Upper lobe of left lung (tissue), 4 donors: ENCODE measurements at regions not wholly inside any gene's neighbourhood (a gene's known extent, or its start where the extent isn't known, plus 50 kb on each side); places are given as distances from the start of the nearest gene placed in this dataset.

Source experiments
- CTCF ChIP-seq, 6 experiments: fragments of 450-650 bp in 4 of 6; fragments of 200-600 bp in 2 of 6; sonication (generic) in 2 of 6; IDR thresholded peaks; one replicate each; pipeline ENCODE4 v1.5.1; 2016 to 2019; ENCODE audit warnings: antibody characterized with exemption in 6 of 6
- EP300 ChIP-seq, 4 donors: sonication (generic); formaldehyde crosslinking; IDR thresholded peaks; one replicate each; pipeline ENCODE4 v1.5.1; 2017; ENCODE audit warnings: antibody characterized with exemption in 4 of 4, control low read depth in 2 of 4
- POLR2A ChIP-seq, 4 donors: fragments of 450-650 bp; IDR thresholded peaks; one replicate each; pipeline ENCODE4 v1.5.1; 2016 to 2017; ENCODE audit warnings: antibody characterized with exemption in 4 of 4, mild to moderate bottlenecking in 2 of 4
- POLR2AphosphoS5 ChIP-seq, 2 donors: sonication (generic); formaldehyde crosslinking; IDR thresholded peaks; one replicate each; pipeline ENCODE4 v1.5.1; 2017; ENCODE audit warnings: antibody characterized with exemption in 2 of 2

GRCh38 chr6:158877716-158878115 is 58.5 kb upstream of the EZR start:
- no peak for TF ChIP-seq CTCF (IDR thresholded peaks at IDR 0.05)
- TF ChIP-seq POLR2A (IDR thresholded peaks at IDR 0.05) = no peak
- no peak for TF ChIP-seq POLR2AphosphoS5 (IDR thresholded peaks at IDR 0.05)
- no peak for TF ChIP-seq EP300 (IDR thresholded peaks at IDR 0.05)
